T-cell (primary cell): ENCODE measurements at regions not wholly inside any gene's neighbourhood (a gene's known extent, or its start where the extent isn't known, plus 50 kb on each side); places are given as distances from the start of the nearest gene placed in this dataset.

Source experiments
- ATAC-seq, 4 experiments: fragments of 200-7000 bp in 3 of 4; fragments of 150-1000 bp in 1 of 4; cut with Tn5 transposase; replicated peaks in 1 of 4; 1 replicate in 3 of 4; 2 replicates in 1 of 4; pipeline ENCODE4 v1.10.0; 2021; ENCODE audit warnings: moderate library complexity in 3 of 4, mild to moderate bottlenecking in 2 of 4, moderate number of reproducible peaks in 1 of 4
- CTCF ChIA-PET, 2 donors: fragments of 300-600 bp; sonication (Branson Sonifier 250); formaldehyde crosslinking; loops; one replicate each; lab custom pipeline; 2022; ENCODE audit warnings: antibody characterized with exemption in 2 of 2; lab: Charles Lee
- POLR2A ChIA-PET, 2 donors: fragments of 300-600 bp; sonication (Branson Sonifier 250); formaldehyde crosslinking; loops; one replicate each; lab custom pipeline; 2022; ENCODE audit warnings: antibody characterized with exemption in 2 of 2; lab: Charles Lee
- DNase-seq, 35 experiments: peaks; one replicate each; pipeline versions ENCODE4 v3.0.0 to v3.0.0-alpha.2; 2013 to 2023
- H3K27ac ChIP-seq: one replicate; pipeline ENCODE4 v1.5.1; 2013; ENCODE audit warnings: low read length
- H3K27me3 ChIP-seq, 2 experiments: replicated peaks in 1 of 2; 1 replicate in 1 of 2; 2 replicates in 1 of 2; pipeline versions ENCODE4 v1.6.1 to v1.7.0; 2013; ENCODE audit warnings: low read length in 1 of 2, mixed read lengths in 1 of 2; ENCODE audit not compliant: control insufficient read depth in 2 of 2, insufficient read depth in 2 of 2; ENCODE audit errors: extremely low read depth in 1 of 2
- H3K36me3 ChIP-seq, 2 donors: 1 replicate in 1 of 2; 2 replicates in 1 of 2; pipeline versions ENCODE4 v1.6.1 to v1.7.0; 2013; ENCODE audit warnings: low read length in 1 of 2; ENCODE audit not compliant: control insufficient read depth in 2 of 2, insufficient read depth in 1 of 2; ENCODE audit errors: extremely low read depth in 1 of 2
- H3K4me1 ChIP-seq, 2 experiments: 1 replicate in 1 of 2; 2 replicates in 1 of 2; pipeline versions ENCODE4 v1.6.1 to v1.7.0; 2013; ENCODE audit warnings: low read length in 2 of 2, mixed read lengths in 1 of 2; ENCODE audit not compliant: insufficient read depth in 2 of 2, control insufficient read depth in 1 of 2; ENCODE audit errors: extremely low read depth in 1 of 2
- H3K4me3 ChIP-seq, 2 donors: 1 replicate in 1 of 2; 2 replicates in 1 of 2; pipeline versions ENCODE4 v1.5.1 to v1.7.0; 2013; ENCODE audit warnings: mild to moderate bottlenecking in 2 of 2, low read length in 1 of 2, moderate library complexity in 1 of 2; ENCODE audit not compliant: control insufficient read depth in 1 of 2; ENCODE audit errors: extremely low read depth in 1 of 2
- H3K9me3 ChIP-seq: 2 replicates; pipeline ENCODE4 v1.7.0; 2013
- H3K27ac Mint-ChIP-seq, 2 donors: one replicate each; pipeline ENCODE4 v1.8.0; 2020 to 2021; ENCODE audit warnings: mild to moderate bottlenecking in 2 of 2, mixed read lengths in 2 of 2
- H3K27me3 Mint-ChIP-seq, 2 donors: one replicate each; pipeline ENCODE4 v1.8.0; 2021 to 2022; ENCODE audit warnings: mixed read lengths in 2 of 2
- H3K36me3 Mint-ChIP-seq: one replicate; pipeline ENCODE4 v1.8.0; 2021; ENCODE audit warnings: mixed read lengths
- H3K4me1 Mint-ChIP-seq, 3 donors: one replicate each; pipeline ENCODE4 v1.8.0; 2020 to 2022; ENCODE audit warnings: mixed read lengths in 3 of 3, mild to moderate bottlenecking in 1 of 3
- H3K4me3 Mint-ChIP-seq, 3 donors: one replicate each; pipeline ENCODE4 v1.8.0; 2020 to 2022; ENCODE audit warnings: mild to moderate bottlenecking in 3 of 3, mixed read lengths in 3 of 3, moderate library complexity in 3 of 3
- H3K9me3 Mint-ChIP-seq, 3 donors: one replicate each; pipeline ENCODE4 v1.8.0; 2020 to 2022; ENCODE audit warnings: mixed read lengths in 3 of 3
- WGBS: methylation state at CpG from one replicate; pipeline ENCODE4 v1.1.5; 2013; ENCODE audit warnings: missing lambda C conversion rate; ENCODE audit not compliant: insufficient coverage; 5-methylcytosine and 5-hydroxymethylcytosine counted together

- Histone ChIP-seq H3K27ac (no peak overlapping the region), H3K27me3 (no peaks in the 10 kb centered on the region), H3K4me3 (no peak overlapping the region), H3K4me1 (no peaks in the 10 kb centered on the region), H3K9me3 (no peaks in the 10 kb centered on the region), H3K36me3 (no peaks in the 10 kb centered on the region)
- no peak for ATAC-seq
- Mint-ChIP-seq H3K27ac (no peak overlapping the region), H3K36me3 (no peaks in the 10 kb centered on the region), H3K27me3 (peaks cover 0 to 5% of the 10 kb centered on the region in 2 donors), H3K4me1 (peaks cover 3 to 7% (median 6%) of the 10 kb centered on the region in 3 donors), H3K9me3 (peaks cover 0 to 4% (median 0%) of the 10 kb centered on the region in 3 donors), H3K4me3 (no peak overlapping the region)
- CTCF ChIA-PET: no interaction called here
- DNase-seq: no peak
- 80% methylated on average over 1 of the region's 5 CpGs for WGBS
- POLR2A ChIA-PET: no interaction called here
Observed at GRCh38 chr7:138254444-138254843, 178.2 kb downstream of the AKR1D1 start.

GRCh38 chr7:138257459-138258196, 181.4 kb downstream of the AKR1D1 start:
- H3K4me1 Mint-ChIP-seq: peaks cover 3 to 7% (median 6%) of the 10 kb centered on the region in 3 donors
- Histone ChIP-seq H3K27ac (no peak overlapping the region), H3K4me1 (no peaks in the 10 kb centered on the region), H3K9me3 (no peaks in the 10 kb centered on the region), H3K27me3 (no peaks in the 10 kb centered on the region), H3K4me3 (no peak overlapping the region), H3K36me3 (no peaks in the 10 kb centered on the region)
- no peak overlapping the region for H3K4me3 Mint-ChIP-seq
- H3K36me3 Mint-ChIP-seq: no peaks in the 10 kb centered on the region
- ChIA-PET CTCF (no interaction called here), POLR2A (no interaction called here)
- ATAC-seq (no peak), DNase-seq (peak in 2 of 35 experiments; percentile 0 to 3)
- peaks cover 0 to 4% (median 4%) of the 10 kb centered on the region in 3 donors for H3K9me3 Mint-ChIP-seq
- no peak overlapping the region for H3K27ac Mint-ChIP-seq
- 54% methylated on average over 3 of the region's 10 CpGs for WGBS
- H3K27me3 Mint-ChIP-seq: peaks cover 0 to 5% of the 10 kb centered on the region in 2 donors

GRCh38 chr7:138258197-138258559, 181.9 kb downstream of the AKR1D1 start:
- peaks cover 0 to 2% of the 10 kb centered on the region in 2 experiments for H3K27me3 ChIP-seq
- WGBS: 100% methylated on average over 1 of the region's 3 CpGs
- ATAC-seq: no peak
- H3K36me3 ChIP-seq: no peaks in the 10 kb centered on the region
- no peak overlapping the region for H3K27ac ChIP-seq
- no peak for DNase-seq
- Mint-ChIP-seq H3K27me3 (peaks cover 0 to 4% of the 10 kb centered on the region in 2 donors), H3K4me3 (no peak overlapping the region), H3K36me3 (no peaks in the 10 kb centered on the region), H3K9me3 (peaks cover 0 to 4% (median 1%) of the 10 kb centered on the region in 3 donors), H3K4me1 (peaks cover 3 to 7% (median 6%) of the 10 kb centered on the region in 3 donors), H3K27ac (no peak overlapping the region)
- no peaks in the 10 kb centered on the region for H3K4me1 ChIP-seq
- H3K4me3 ChIP-seq: no peak overlapping the region
- POLR2A ChIA-PET: no interaction called here
- CTCF ChIA-PET: no interaction called here
- H3K9me3 ChIP-seq: no peaks in the 10 kb centered on the region

GRCh38 chr7:138259675-138260074, 183.4 kb downstream of the AKR1D1 start:
- Histone ChIP-seq H3K4me1 (no peaks in the 10 kb centered on the region), H3K27me3 (peaks cover 0 to 3% of the 10 kb centered on the region in 2 experiments), H3K4me3 (no peak overlapping the region), H3K36me3 (no peaks in the 10 kb centered on the region), H3K9me3 (no peaks in the 10 kb centered on the region), H3K27ac (no peak overlapping the region)
- Mint-ChIP-seq H3K9me3 (peaks cover 0 to 4% (median 0%) of the 10 kb centered on the region in 3 donors), H3K27ac (no peak overlapping the region), H3K4me1 (peaks cover 3 to 7% (median 6%) of the 10 kb centered on the region in 3 donors), H3K4me3 (no peak overlapping the region), H3K36me3 (no peaks in the 10 kb centered on the region), H3K27me3 (peaks cover 0 to 1% of the 10 kb centered on the region in 2 donors)
- DNase-seq (no peak), ATAC-seq (no peak)
- POLR2A ChIA-PET: no interaction called here
- CTCF ChIA-PET: no interaction called here
- 17% methylated on average over 1 of the region's 3 CpGs for WGBS

GRCh38 chr7:138267934-138268333, 191.7 kb downstream of the AKR1D1 start:
- H3K9me3 ChIP-seq: no peaks in the 10 kb centered on the region
- no peak overlapping the region for H3K4me3 Mint-ChIP-seq
- H3K27ac ChIP-seq: no peak overlapping the region
- ATAC-seq (no peak), DNase-seq (no peak)
- H3K27ac Mint-ChIP-seq: no peak overlapping the region
- ChIA-PET POLR2A (no interaction called here), CTCF (interaction anchor here in 1 of 2 donors (0.6 kb wide), 1 partner anchor 256 kb away, joined by 3 read pairs; no protein-coding TSS in a partner anchor)
- H3K36me3 Mint-ChIP-seq: no peaks in the 10 kb centered on the region
- no peaks in the 10 kb centered on the region for H3K4me1 ChIP-seq
- 80% methylated on average over 4 of the region's 6 CpGs for WGBS
- H3K36me3 ChIP-seq: no peaks in the 10 kb centered on the region
- H3K4me3 ChIP-seq: no peak overlapping the region
- H3K9me3 Mint-ChIP-seq: no peaks in the 10 kb centered on the region
- peaks cover 0 to 11% of the 10 kb centered on the region in 2 experiments for H3K27me3 ChIP-seq
- H3K4me1 Mint-ChIP-seq: no peaks in the 10 kb centered on the region
- H3K27me3 Mint-ChIP-seq: peaks cover 0 to 3% of the 10 kb centered on the region in 2 donors

- Histone ChIP-seq H3K36me3 (no peaks in the 10 kb centered on the region), H3K4me3 (no peak overlapping the region), H3K27me3 (no peaks in the 10 kb centered on the region), H3K9me3 (no peaks in the 10 kb centered on the region), H3K4me1 (no peaks in the 10 kb centered on the region), H3K27ac (no peak overlapping the region)
- H3K9me3 Mint-ChIP-seq: no peaks in the 10 kb centered on the region
- no peaks in the 10 kb centered on the region for H3K27me3 Mint-ChIP-seq
- H3K4me1 Mint-ChIP-seq: no peaks in the 10 kb centered on the region
- DNase-seq (no peak), ATAC-seq (no peak)
- CTCF ChIA-PET: no interaction called here
- no peaks in the 10 kb centered on the region for H3K36me3 Mint-ChIP-seq
- H3K4me3 Mint-ChIP-seq: no peak overlapping the region
- H3K27ac Mint-ChIP-seq: no peak overlapping the region
- POLR2A ChIA-PET: no interaction called here
Observed at GRCh38 chr7:138276891-138277290, 183.2 kb upstream of the TRIM24 start.
